ENCODE measurements at regions not wholly inside any gene's neighbourhood (a gene's known extent, or its start where the extent isn't known, plus 50 kb on each side); places are given as distances from the start of the nearest gene placed in this dataset.
"Not testable (repeated sequence)": the region's sequence is repeated elsewhere in the genome, so short reads cannot be mapped to it uniquely, and the experiment has no call there.

- Histone ChIP-seq H3K27ac (no peak overlapping the region), H4K20me1 (ENCODE audit: insufficient read depth) (no peaks in the 10 kb centered on the region), H3K4me2 (no peak overlapping the region), H3K4me1 (ENCODE audit: low read depth, poor library complexity, severe bottlenecking) (no peaks in the 10 kb centered on the region), H3K36me3 (ENCODE audit: insufficient read depth) (no peaks in the 10 kb centered on the region), H3K79me2 (ENCODE audit: insufficient read depth, low read depth) (no peaks in the 10 kb centered on the region), H3K4me3 (IDR thresholded peaks at IDR 0.05; ENCODE audit: insufficient read depth, low read depth, low read length) (no peak overlapping the region), H3K9ac (no peak overlapping the region), H3K27me3 (ENCODE audit: insufficient read depth, low read depth) (no peaks in the 10 kb centered on the region), H2AFZ (ENCODE audit: low read depth) (no peak overlapping the region)
- no peak for TF ChIP-seq CTCF (conservative IDR thresholded peaks at IDR 0.05; ENCODE audit: low read depth, low read length)
Observed at GRCh38 chr5:153267506-153267905, 223.0 kb upstream of the GRIA1 start.

- no peaks in the 10 kb centered on the region for H3K27me3 ChIP-seq (ENCODE audit: insufficient read depth, low read depth)
- no peak overlapping the region for H3K4me3 ChIP-seq (IDR thresholded peaks at IDR 0.05; ENCODE audit: insufficient read depth, low read depth, low read length)
- H3K4me1 ChIP-seq (ENCODE audit: low read depth, poor library complexity, severe bottlenecking), result no peaks in the 10 kb centered on the region
- no peak overlapping the region for H3K4me2 ChIP-seq
- H4K20me1 ChIP-seq (ENCODE audit: insufficient read depth), result no peaks in the 10 kb centered on the region
- no peak overlapping the region for H3K27ac ChIP-seq
- no peak overlapping the region for H2AFZ ChIP-seq (ENCODE audit: low read depth)
- no peaks in the 10 kb centered on the region for H3K79me2 ChIP-seq (ENCODE audit: insufficient read depth, low read depth)
- H3K9ac ChIP-seq, result no peak overlapping the region
- no peak for TF ChIP-seq CTCF (conservative IDR thresholded peaks at IDR 0.05; ENCODE audit: low read depth, low read length)
- H3K36me3 ChIP-seq (ENCODE audit: insufficient read depth), result no peaks in the 10 kb centered on the region
Observed at GRCh38 chr5:153275695-153276094, 214.8 kb upstream of the GRIA1 start.

GRCh38 chr5:153276151-153276550 lies 214.3 kb upstream of the GRIA1 start:
- Histone ChIP-seq H3K36me3 (ENCODE audit: insufficient read depth) (no peaks in the 10 kb centered on the region), H3K4me3 (IDR thresholded peaks at IDR 0.05; ENCODE audit: insufficient read depth, low read depth, low read length) (no peak overlapping the region), H3K4me2 (no peak overlapping the region), H3K4me1 (ENCODE audit: low read depth, poor library complexity, severe bottlenecking) (no peaks in the 10 kb centered on the region), H3K27ac (no peak overlapping the region), H3K9ac (no peak overlapping the region), H4K20me1 (ENCODE audit: insufficient read depth) (no peaks in the 10 kb centered on the region), H3K27me3 (ENCODE audit: insufficient read depth, low read depth) (no peaks in the 10 kb centered on the region), H3K79me2 (ENCODE audit: insufficient read depth, low read depth) (no peaks in the 10 kb centered on the region), H2AFZ (ENCODE audit: low read depth) (no peak overlapping the region)
- TF ChIP-seq CTCF (conservative IDR thresholded peaks at IDR 0.05; ENCODE audit: low read depth, low read length), result no peak

GRCh38 chr5:153296251-153296844 lies 194.1 kb upstream of the GRIA1 start:
- not testable (repeated sequence) for H2AFZ ChIP-seq (ENCODE audit: low read depth); H3K9ac ChIP-seq; H3K27me3 ChIP-seq (ENCODE audit: insufficient read depth, low read depth); H4K20me1 ChIP-seq (ENCODE audit: insufficient read depth); H3K4me3 ChIP-seq (IDR thresholded peaks at IDR 0.05; ENCODE audit: insufficient read depth, low read depth, low read length); H3K4me2 ChIP-seq; H3K79me2 ChIP-seq (ENCODE audit: insufficient read depth, low read depth); H3K27ac ChIP-seq; H3K4me1 ChIP-seq (ENCODE audit: low read depth, poor library complexity, severe bottlenecking); H3K36me3 ChIP-seq (ENCODE audit: insufficient read depth)

- Histone ChIP-seq H3K9ac (no peak overlapping the region), H3K27me3 (ENCODE audit: insufficient read depth, low read depth) (no peaks in the 10 kb centered on the region), H3K4me3 (IDR thresholded peaks at IDR 0.05; ENCODE audit: insufficient read depth, low read depth, low read length) (no peak overlapping the region), H3K27ac (no peak overlapping the region), H3K4me1 (ENCODE audit: low read depth, poor library complexity, severe bottlenecking) (no peaks in the 10 kb centered on the region), H3K36me3 (ENCODE audit: insufficient read depth) (no peaks in the 10 kb centered on the region), H3K79me2 (ENCODE audit: insufficient read depth, low read depth) (no peaks in the 10 kb centered on the region), H3K4me2 (no peak overlapping the region), H4K20me1 (ENCODE audit: insufficient read depth) (no peaks in the 10 kb centered on the region), H2AFZ (ENCODE audit: low read depth) (no peak overlapping the region)
- TF ChIP-seq CTCF (conservative IDR thresholded peaks at IDR 0.05; ENCODE audit: low read depth, low read length), result no peak
Observed at GRCh38 chr5:153299891-153300290, 190.6 kb upstream of the GRIA1 start.
